ENCODE measurements at regions not wholly inside any gene's neighbourhood (a gene's known extent, or its start where the extent isn't known, plus 50 kb on each side); places are given as distances from the start of the nearest gene placed in this dataset.

GRCh38 chr14:94682736-94683135 is 70.5 kb downstream of the SERPINA3 start:
- no peak for DNase-seq (ENCODE audit: low spot score)

DNA sequence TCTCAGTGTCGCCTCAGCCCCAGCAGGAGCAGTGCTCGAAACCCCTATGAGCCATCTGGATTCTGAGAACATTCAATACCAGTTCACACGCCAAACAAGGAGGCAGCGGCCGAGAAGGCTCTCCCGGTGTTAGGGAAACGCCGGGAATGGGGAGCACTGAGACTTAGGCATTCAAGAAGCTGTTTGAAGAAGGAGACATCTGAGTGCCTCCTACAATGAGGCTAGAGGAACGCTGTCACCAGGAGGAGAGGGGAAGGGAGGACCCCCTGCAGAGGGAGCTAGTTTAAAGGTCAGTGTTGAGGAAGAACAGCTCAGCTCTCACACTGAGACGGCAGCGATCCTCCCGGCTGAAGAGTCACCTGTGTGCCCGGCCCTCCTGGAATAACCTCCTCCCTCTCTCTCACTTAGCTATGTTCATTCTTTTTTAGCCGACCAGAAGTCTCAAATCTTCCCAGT is 69.9 kb downstream of the SERPINA3 start:
- DNase-seq (ENCODE audit: low spot score), result no peak

- DNase-seq (ENCODE audit: low spot score), result peak; percentile 54
Observed at GRCh38 chr14:94681300-94682060, 69.3 kb downstream of the SERPINA3 start.

- no peak for DNase-seq (ENCODE audit: low spot score)
Observed at GRCh38 chr14:94680862-94681288, 68.7 kb downstream of the SERPINA3 start.

DNA sequence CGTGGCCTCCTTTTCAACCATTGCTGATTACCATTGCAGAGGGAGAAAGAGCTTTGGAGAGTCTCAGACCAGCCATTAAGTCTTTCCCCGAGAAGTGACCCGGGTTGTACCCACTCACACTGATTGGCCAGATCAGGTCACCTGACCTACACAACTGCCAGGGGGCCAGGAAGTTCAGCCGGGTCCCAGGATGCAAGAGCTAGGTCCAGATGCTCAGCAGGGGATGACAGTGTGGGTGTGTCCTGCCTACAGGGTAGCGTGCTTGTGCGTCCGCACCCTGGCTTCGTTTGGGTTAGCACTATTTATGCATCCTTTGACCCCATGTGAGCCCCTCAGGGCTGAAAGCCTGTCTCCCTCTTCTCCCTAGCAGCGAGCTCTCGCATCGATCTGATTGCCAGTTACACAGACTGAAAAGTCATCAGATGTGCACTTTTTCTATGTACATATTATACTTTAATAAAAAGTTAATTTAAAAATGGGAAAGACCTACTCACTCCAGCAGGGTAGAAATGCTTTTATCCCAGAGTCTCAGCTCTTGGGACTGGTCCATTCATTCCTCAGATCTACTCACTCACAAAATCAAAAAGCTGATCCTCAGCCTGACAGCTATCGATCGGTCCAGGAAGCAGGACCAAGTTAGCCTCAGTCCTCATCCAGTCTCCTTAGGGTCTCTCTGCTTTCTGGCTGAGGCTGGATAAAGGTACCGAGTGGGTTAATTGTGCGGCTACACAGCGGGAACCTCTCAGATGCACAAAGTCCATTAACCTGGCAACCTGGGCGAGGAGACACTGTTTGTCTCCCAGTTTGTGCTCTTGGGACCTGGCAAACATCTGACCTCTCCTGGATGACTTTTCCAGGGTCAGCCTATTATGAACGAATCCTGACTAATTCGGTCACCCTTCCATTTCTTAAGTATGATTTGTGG is 68.0 kb downstream of the SERPINA3 start:
- DNase-seq (ENCODE audit: low spot score), result no peak

GRCh38 chr14:94679106-94679810 is 67.1 kb downstream of the SERPINA3 start:
- no peak for DNase-seq (ENCODE audit: low spot score)

- no peak for DNase-seq (ENCODE audit: low spot score)
Observed at GRCh38 chr14:94677747-94678146, 65.6 kb downstream of the SERPINA3 start.

DNA sequence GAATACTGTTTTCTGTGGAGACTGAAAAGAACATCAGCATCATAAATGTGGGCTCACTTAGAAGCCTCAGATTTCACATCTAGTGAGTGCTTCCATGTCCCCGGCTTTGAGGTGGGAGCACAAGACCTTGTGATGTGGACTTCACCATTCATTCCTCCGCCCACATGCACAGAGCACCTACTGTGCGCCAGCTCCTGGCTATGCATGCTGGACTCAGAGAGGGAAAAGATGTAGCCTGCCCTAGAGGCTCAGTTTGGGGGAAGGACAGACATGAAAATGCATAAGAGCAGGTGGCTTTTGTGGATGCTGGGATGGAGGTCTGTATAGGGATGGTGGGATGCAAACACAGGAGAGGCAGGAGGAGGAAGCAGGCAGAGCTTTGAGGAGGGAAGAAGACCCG is 65.0 kb downstream of the SERPINA3 start:
- DNase-seq (ENCODE audit: low spot score), result no peak

DNA sequence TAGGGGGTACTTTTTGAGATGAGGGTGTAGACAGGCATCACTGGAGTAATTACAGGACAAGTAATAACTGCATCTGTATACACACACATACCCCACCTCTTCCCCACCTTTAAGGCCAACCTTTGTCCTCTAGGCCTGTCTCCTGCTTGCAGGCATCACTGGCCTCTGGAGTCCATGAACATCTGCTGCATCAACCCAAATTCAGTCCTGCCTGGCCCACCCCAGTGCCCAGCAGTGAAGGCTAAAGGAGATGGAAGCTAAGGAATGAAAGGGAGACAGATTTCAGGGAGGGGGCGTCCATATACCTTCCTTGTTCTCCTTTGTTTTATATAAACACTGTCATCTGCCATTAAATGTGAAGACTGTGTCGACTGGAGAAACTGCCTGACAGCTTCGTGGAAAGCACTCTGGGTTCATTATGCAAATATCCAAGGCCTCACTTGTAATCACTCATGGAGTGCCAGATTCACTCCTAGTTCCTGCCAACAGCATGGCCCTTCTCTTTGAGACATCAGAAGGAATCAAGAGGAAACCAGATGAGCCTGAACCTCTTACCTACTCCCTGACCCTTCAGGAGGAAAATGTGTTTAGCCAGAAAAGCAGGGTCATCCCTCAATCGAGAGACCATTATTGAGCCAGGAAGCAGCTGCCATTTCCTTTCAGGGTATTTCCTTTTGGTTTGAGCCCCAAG is 64.4 kb downstream of the SERPINA3 start:
- DNase-seq (ENCODE audit: low spot score), result no peak

DNA sequence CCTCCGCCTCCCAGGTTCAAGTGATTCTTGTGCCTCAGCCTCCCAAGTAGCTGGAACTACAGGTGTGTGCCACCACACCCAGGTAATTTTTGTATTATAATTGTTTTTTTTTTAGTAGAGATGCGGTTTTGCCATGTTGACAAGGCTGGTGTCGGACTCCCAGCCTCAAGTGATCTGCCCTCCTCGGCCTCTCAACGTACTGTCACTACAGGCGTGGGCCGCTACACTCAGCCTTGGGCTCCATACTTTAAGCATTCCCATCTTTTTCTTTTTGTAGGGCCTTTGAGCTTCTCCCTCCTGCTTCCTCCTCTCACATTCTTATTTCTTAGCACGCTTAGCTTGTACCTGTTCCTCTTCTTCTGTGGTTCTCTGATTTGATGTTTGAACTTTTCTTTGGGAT is 62.8 kb downstream of the SERPINA3 start:
- DNase-seq (ENCODE audit: low spot score), result no peak

GRCh38 chr14:94673781-94674231 is 61.6 kb downstream of the SERPINA3 start:
- DNase-seq (ENCODE audit: low spot score), result no peak
